GM10266 (cell line): ENCODE measurements at regions not wholly inside any gene's neighbourhood (a gene's known extent, or its start where the extent isn't known, plus 50 kb on each side); places are given as distances from the start of the nearest gene placed in this dataset.

Source experiments
- DNase-seq: peaks from one replicate; pipeline ENCODE4 v3.0.0; 2012; ENCODE audit errors: extremely low spot score
- CTCF ChIP-seq: IDR thresholded peaks from 2 replicates; pipeline ENCODE4 v1.5.1; 2012; ENCODE audit warnings: mild to moderate bottlenecking, low read depth; ENCODE audit not compliant: control insufficient read depth, insufficient read depth; ENCODE audit errors: missing control alignments

GRCh38 chr9:20170122-20170521, 381.3 kb upstream of the SLC24A2 start:
- no peak for TF ChIP-seq CTCF
- DNase-seq = no peak

GRCh38 chr9:20152151-20152725, 363.4 kb upstream of the SLC24A2 start:
- DNase-seq = no peak
- no peak for TF ChIP-seq CTCF

GRCh38 chr9:20148416-20148815, 359.6 kb upstream of the SLC24A2 start:
- no peak for TF ChIP-seq CTCF
- no peak for DNase-seq

- no peak for TF ChIP-seq CTCF
- DNase-seq = no peak
These were observed 355.4 kb upstream of the SLC24A2 start for GRCh38 chr9:20144197-20144596.

GRCh38 chr9:20139763-20140290, 351.0 kb upstream of the SLC24A2 start:
- DNase-seq = no peak
- TF ChIP-seq CTCF = no peak

- no peak for DNase-seq
- no peak for TF ChIP-seq CTCF
These were observed 350.0 kb upstream of the SLC24A2 start for GRCh38 chr9:20138841-20139240.

GRCh38 chr9:20138116-20138515, 349.3 kb upstream of the SLC24A2 start:
- DNase-seq = no peak
- no peak for TF ChIP-seq CTCF
